H9 (cell line): ENCODE measurements at regions not wholly inside any gene's neighbourhood (a gene's known extent, or its start where the extent isn't known, plus 50 kb on each side); places are given as distances from the start of the nearest gene placed in this dataset.

Source experiments
- DNase-seq: peaks from one replicate; pipeline ENCODE4 v3.0.0-alpha.2; 2017
- H2AFZ ChIP-seq: one replicate; pipeline ENCODE4 v1.6.1; 2013; ENCODE audit warnings: mild to moderate bottlenecking, low read length, control low read depth, moderate library complexity
- H2AK5ac ChIP-seq: 2 replicates; pipeline ENCODE4 v1.6.1; 2013; ENCODE audit warnings: low read length, control low read depth, mixed read lengths; ENCODE audit not compliant: insufficient read length
- H2BK120ac ChIP-seq: one replicate; pipeline ENCODE4 v1.6.1; 2013; ENCODE audit warnings: low read depth, mild to moderate bottlenecking, low read length, control low read depth, inconsistent platforms; ENCODE audit not compliant: poor library complexity, severe bottlenecking
- H2BK12ac ChIP-seq: 2 replicates; pipeline ENCODE4 v1.6.1; 2013; ENCODE audit warnings: low read length, control low read depth, mixed read lengths, low read depth; ENCODE audit not compliant: insufficient read length
- H2BK15ac ChIP-seq: 2 replicates; pipeline ENCODE4 v1.6.1; 2013; ENCODE audit warnings: low read depth, low read length, control low read depth
- H2BK20ac ChIP-seq: one replicate; pipeline ENCODE4 v1.6.1; 2013; ENCODE audit warnings: low read depth, mild to moderate bottlenecking, low read length, control low read depth, inconsistent platforms; ENCODE audit not compliant: poor library complexity, severe bottlenecking
- H2BK5ac ChIP-seq: 2 replicates; pipeline ENCODE4 v1.6.1; 2013; ENCODE audit warnings: low read length, control low read depth, mixed read lengths; ENCODE audit not compliant: insufficient read length
- H3K14ac ChIP-seq: 2 replicates; pipeline ENCODE4 v1.6.1; 2013; ENCODE audit warnings: low read length, control low read depth; ENCODE audit not compliant: insufficient read depth
- H3K18ac ChIP-seq: 2 replicates; pipeline ENCODE4 v1.6.1; 2013; ENCODE audit warnings: low read depth, mild to moderate bottlenecking, mixed read lengths, low read length, control low read depth; ENCODE audit not compliant: insufficient read length
- H3K23ac ChIP-seq: 2 replicates; pipeline ENCODE4 v1.6.1; 2013; ENCODE audit warnings: low read length, control low read depth, mixed read lengths, low read depth; ENCODE audit not compliant: insufficient read length
- H3K23me2 ChIP-seq: 2 replicates; pipeline ENCODE4 v1.6.1; 2013; ENCODE audit warnings: low read depth, mild to moderate bottlenecking, mixed read lengths, low read length, control low read depth; ENCODE audit not compliant: insufficient read length, poor library complexity, severe bottlenecking
- H3K27ac ChIP-seq: 2 replicates; pipeline ENCODE4 v1.5.1; 2013; ENCODE audit warnings: low read length, control low read depth, mixed read lengths, low read depth; ENCODE audit not compliant: insufficient read length
- H3K27me3 ChIP-seq: 2 replicates; pipeline ENCODE4 v1.6.1; 2013; ENCODE audit warnings: low read length, control low read depth, inconsistent platforms; ENCODE audit not compliant: insufficient read depth
- H3K4ac ChIP-seq: 2 replicates; pipeline ENCODE4 v1.6.1; 2013; ENCODE audit warnings: low read depth, mild to moderate bottlenecking, control low read depth, inconsistent platforms, low read length, moderate library complexity
- H3K4me1 ChIP-seq: 2 replicates; pipeline ENCODE4 v1.6.1; 2013; ENCODE audit warnings: low read length, control low read depth, inconsistent platforms; ENCODE audit not compliant: insufficient read depth
- H3K4me2 ChIP-seq: 2 replicates; pipeline ENCODE4 v1.6.1; 2013; ENCODE audit warnings: low read length, control low read depth, mixed read lengths; ENCODE audit not compliant: insufficient read length, insufficient read depth
- H3K56ac ChIP-seq: 2 replicates; pipeline ENCODE4 v1.6.1; 2013; ENCODE audit warnings: low read depth, mild to moderate bottlenecking, mixed read lengths, low read length, control low read depth; ENCODE audit not compliant: insufficient read length
- H3K79me1 ChIP-seq: 2 replicates; pipeline ENCODE4 v1.6.1; 2013; ENCODE audit warnings: low read depth, mild to moderate bottlenecking, moderate library complexity, low read length, control low read depth, inconsistent platforms; ENCODE audit not compliant: insufficient read depth, poor library complexity, severe bottlenecking
- H3K79me2 ChIP-seq: 2 replicates; pipeline ENCODE4 v1.6.1; 2013; ENCODE audit warnings: low read length, control low read depth, inconsistent platforms; ENCODE audit not compliant: insufficient read depth
- H3K9ac ChIP-seq: 2 replicates; pipeline ENCODE4 v1.6.1; 2013; ENCODE audit warnings: low read length, control low read depth, mixed read lengths; ENCODE audit not compliant: insufficient read length; ENCODE audit errors: extremely low read depth
- H3K9me3 ChIP-seq: one replicate; pipeline ENCODE4 v1.6.1; 2013; ENCODE audit warnings: low read depth, low read length, inconsistent platforms; ENCODE audit not compliant: control insufficient read depth
- H3T11ph ChIP-seq: one replicate; pipeline ENCODE4 v1.6.1; 2013; ENCODE audit warnings: mild to moderate bottlenecking, low read length, control low read depth, inconsistent platforms
- H4K20me1 ChIP-seq: one replicate; pipeline ENCODE4 v1.6.1; 2013; ENCODE audit not compliant: control insufficient read depth, insufficient read length, insufficient read depth
- H4K5ac ChIP-seq: 2 replicates; pipeline ENCODE4 v1.6.1; 2013; ENCODE audit warnings: low read depth, mild to moderate bottlenecking, mixed read lengths, low read length, control low read depth; ENCODE audit not compliant: insufficient read length
- H4K8ac ChIP-seq: replicated peaks from 2 replicates; pipeline ENCODE4 v1.6.1; 2013; ENCODE audit warnings: low read length, control low read depth, mixed read lengths, low read depth; ENCODE audit not compliant: insufficient read length
- H4K91ac ChIP-seq: 2 replicates; pipeline ENCODE4 v1.6.1; 2013; ENCODE audit warnings: low read depth, mild to moderate bottlenecking, moderate library complexity, mixed read lengths, low read length, control low read depth; ENCODE audit not compliant: insufficient read length
- H3K27ac Mint-ChIP-seq, 3 experiments: 2 replicates in 2 of 3; 3 replicates in 1 of 3; pipeline ENCODE4 v1.8.0; 2020 to 2021; ENCODE audit warnings: mixed read lengths in 3 of 3, mild to moderate bottlenecking in 1 of 3, moderate library complexity in 1 of 3
- H3K27me3 Mint-ChIP-seq: 2 replicates; pipeline ENCODE4 v1.8.0; 2021; ENCODE audit warnings: low read depth, mild to moderate bottlenecking, moderate library complexity, mixed read lengths
- H3K36me3 Mint-ChIP-seq, 3 experiments: 2 replicates in 2 of 3; 3 replicates in 1 of 3; pipeline ENCODE4 v1.8.0; 2020 to 2021; ENCODE audit warnings: low read depth in 3 of 3, mixed read lengths in 3 of 3; ENCODE audit not compliant: insufficient read depth in 1 of 3
- H3K4me1 Mint-ChIP-seq, 2 experiments: 2 replicates each; pipeline ENCODE4 v1.8.0; 2020; ENCODE audit warnings: mixed read lengths in 2 of 2
- H3K4me3 Mint-ChIP-seq, 2 experiments: 2 replicates in 1 of 2; 3 replicates in 1 of 2; pipeline ENCODE4 v1.8.0; 2020 to 2021; ENCODE audit warnings: mild to moderate bottlenecking in 2 of 2, mixed read lengths in 2 of 2, moderate library complexity in 1 of 2
- H3K9me3 Mint-ChIP-seq, 2 experiments: 2 replicates in 1 of 2; 3 replicates in 1 of 2; pipeline ENCODE4 v1.8.0; 2020; ENCODE audit warnings: mild to moderate bottlenecking in 2 of 2, mixed read lengths in 2 of 2, moderate library complexity in 1 of 2
- WGBS: extraction: QIAGEN DNeasy Blood & Tissue Kit; methylation state at CpG from one replicate; pipeline ENCODE4 v1.1.7; 2013; ENCODE audit warnings: missing lambda C conversion rate, low lambda C conversion rate, mixed read lengths; ENCODE audit not compliant: insufficient read length; ENCODE audit errors: extremely low coverage; 5-methylcytosine and 5-hydroxymethylcytosine counted together
- TF ChIP-seq, protein P1 (sequence below): fragments of 200-600 bp; sonication (generic); conservative IDR thresholded peaks from 3 replicates; pipeline ENCODE4 v1.8.0; 2021; ENCODE audit warnings: antibody characterized with exemption, mild to moderate bottlenecking

DNA sequence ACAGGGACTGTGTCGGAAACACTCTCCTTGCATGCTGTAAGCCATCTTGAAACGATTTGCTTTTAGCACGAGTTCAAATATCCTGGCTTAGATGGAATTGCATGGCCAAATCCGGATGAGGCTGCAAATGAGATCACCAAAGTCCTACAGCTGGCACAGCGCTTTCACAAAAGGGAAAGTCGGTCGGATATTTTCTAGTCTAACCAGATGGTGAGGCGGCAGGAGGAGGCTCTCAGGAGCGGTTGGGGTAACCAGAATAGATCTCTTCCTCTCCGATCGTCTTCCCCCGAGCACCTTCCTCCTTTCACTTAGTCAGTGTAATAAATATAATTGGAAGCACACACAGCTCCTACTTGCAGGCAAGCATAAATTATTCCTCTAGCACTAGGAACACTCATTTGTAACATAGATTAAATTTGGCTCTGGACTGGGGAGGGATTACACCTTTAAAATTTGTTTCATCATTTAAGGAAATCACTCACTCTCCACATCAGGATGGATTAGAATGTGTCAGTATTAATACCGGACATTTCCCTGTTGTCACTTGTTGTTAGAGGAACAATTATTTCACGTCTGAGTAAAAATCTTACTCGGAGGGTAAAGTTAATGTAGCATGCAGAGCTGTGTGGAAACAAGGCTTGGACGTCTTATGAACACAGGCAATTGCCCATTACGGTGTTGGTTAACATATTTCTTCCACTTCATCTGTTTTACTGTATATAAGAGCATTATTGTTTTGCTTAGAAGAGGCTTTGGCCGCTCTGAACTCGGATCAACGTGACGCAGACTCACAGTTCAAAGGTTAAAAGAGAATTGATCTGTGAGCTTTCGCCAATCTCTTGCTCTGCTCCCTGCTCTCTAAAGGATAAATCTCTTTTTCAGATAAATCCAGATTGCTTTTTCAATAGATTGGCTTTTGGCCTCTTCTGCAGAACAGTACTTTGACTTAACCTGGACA, 857.9 kb downstream of the TYW1 start:
- H4K8ac ChIP-seq, result no peak overlapping the region
- no peak overlapping the region for H4K5ac ChIP-seq
- H3K4me1 ChIP-seq, result no peaks in the 10 kb centered on the region
- no peak overlapping the region for H3K18ac ChIP-seq
- no peak overlapping the region for H3K27ac ChIP-seq
- H3K23me2 ChIP-seq, result no peaks in the 10 kb centered on the region
- H3K27me3 ChIP-seq, result no peaks in the 10 kb centered on the region
- H3K9ac ChIP-seq, result no peak overlapping the region
- H3K56ac ChIP-seq, result no peak overlapping the region
- H2AK5ac ChIP-seq, result no peak overlapping the region
- H2AFZ ChIP-seq, result no peak overlapping the region
- H3K9me3 Mint-ChIP-seq, result peaks cover 3% of the 10 kb centered on the region in 2 experiments; a peak in 4 of 5 replicates
- no peak overlapping the region for H3K4ac ChIP-seq
- H3K79me1 ChIP-seq, result no peaks in the 10 kb centered on the region
- no peak overlapping the region for H2BK15ac ChIP-seq
- H3K27me3 Mint-ChIP-seq, result no peaks in the 10 kb centered on the region; the same call in 1 of the 2 replicates
- H2BK5ac ChIP-seq, result no peak overlapping the region
- H3K14ac ChIP-seq, result no peak overlapping the region
- H2BK20ac ChIP-seq, result no peak overlapping the region
- no peak overlapping the region for H2BK120ac ChIP-seq
- H2BK12ac ChIP-seq, result no peak overlapping the region
- no peak overlapping the region for H4K91ac ChIP-seq
- H3K36me3 Mint-ChIP-seq, result no peaks in the 10 kb centered on the region
- peak overlapping the region in 1 of 3 experiments; percentile 10; a peak in 1 of 7 replicates for H3K27ac Mint-ChIP-seq
- H3K9me3 ChIP-seq, result no peaks in the 10 kb centered on the region
- no peak overlapping the region for H3K4me2 ChIP-seq
- no peaks in the 10 kb centered on the region for H3K79me2 ChIP-seq
- no peak overlapping the region for H3K4me3 Mint-ChIP-seq
- H3T11ph ChIP-seq, result no peak overlapping the region
- peaks cover 4 to 6% of the 10 kb centered on the region in 2 experiments for H3K4me1 Mint-ChIP-seq
- WGBS, result no CpG with 5 or more reads among the region's 22 CpGs
- H4K20me1 ChIP-seq, result no peaks in the 10 kb centered on the region
- H3K23ac ChIP-seq, result no peak overlapping the region
- no peak for DNase-seq
- TF ChIP-seq, protein P1, sequence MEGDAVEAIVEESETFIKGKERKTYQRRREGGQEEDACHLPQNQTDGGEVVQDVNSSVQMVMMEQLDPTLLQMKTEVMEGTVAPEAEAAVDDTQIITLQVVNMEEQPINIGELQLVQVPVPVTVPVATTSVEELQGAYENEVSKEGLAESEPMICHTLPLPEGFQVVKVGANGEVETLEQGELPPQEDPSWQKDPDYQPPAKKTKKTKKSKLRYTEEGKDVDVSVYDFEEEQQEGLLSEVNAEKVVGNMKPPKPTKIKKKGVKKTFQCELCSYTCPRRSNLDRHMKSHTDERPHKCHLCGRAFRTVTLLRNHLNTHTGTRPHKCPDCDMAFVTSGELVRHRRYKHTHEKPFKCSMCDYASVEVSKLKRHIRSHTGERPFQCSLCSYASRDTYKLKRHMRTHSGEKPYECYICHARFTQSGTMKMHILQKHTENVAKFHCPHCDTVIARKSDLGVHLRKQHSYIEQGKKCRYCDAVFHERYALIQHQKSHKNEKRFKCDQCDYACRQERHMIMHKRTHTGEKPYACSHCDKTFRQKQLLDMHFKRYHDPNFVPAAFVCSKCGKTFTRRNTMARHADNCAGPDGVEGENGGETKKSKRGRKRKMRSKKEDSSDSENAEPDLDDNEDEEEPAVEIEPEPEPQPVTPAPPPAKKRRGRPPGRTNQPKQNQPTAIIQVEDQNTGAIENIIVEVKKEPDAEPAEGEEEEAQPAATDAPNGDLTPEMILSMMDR, result no peak
